ENCODE measurements at regions not wholly inside any gene's neighbourhood (a gene's known extent, or its start where the extent isn't known, plus 50 kb on each side); places are given as distances from the start of the nearest gene placed in this dataset.

GRCh38 chr2:236344446-236344845 lies 80.2 kb upstream of the ASB18 start:
- TF ChIP-seq, protein P1, sequence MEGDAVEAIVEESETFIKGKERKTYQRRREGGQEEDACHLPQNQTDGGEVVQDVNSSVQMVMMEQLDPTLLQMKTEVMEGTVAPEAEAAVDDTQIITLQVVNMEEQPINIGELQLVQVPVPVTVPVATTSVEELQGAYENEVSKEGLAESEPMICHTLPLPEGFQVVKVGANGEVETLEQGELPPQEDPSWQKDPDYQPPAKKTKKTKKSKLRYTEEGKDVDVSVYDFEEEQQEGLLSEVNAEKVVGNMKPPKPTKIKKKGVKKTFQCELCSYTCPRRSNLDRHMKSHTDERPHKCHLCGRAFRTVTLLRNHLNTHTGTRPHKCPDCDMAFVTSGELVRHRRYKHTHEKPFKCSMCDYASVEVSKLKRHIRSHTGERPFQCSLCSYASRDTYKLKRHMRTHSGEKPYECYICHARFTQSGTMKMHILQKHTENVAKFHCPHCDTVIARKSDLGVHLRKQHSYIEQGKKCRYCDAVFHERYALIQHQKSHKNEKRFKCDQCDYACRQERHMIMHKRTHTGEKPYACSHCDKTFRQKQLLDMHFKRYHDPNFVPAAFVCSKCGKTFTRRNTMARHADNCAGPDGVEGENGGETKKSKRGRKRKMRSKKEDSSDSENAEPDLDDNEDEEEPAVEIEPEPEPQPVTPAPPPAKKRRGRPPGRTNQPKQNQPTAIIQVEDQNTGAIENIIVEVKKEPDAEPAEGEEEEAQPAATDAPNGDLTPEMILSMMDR (IDR thresholded peaks at IDR 0.05 in 8 of 11, conservative IDR thresholded peaks at IDR 0.05 in 3 of 11): no peak
- TF ChIP-seq POLR2A (IDR thresholded peaks at IDR 0.05) (no peak), POLR2AphosphoS5 (IDR thresholded peaks at IDR 0.05) (no peak)
- Histone ChIP-seq H3K27ac (no peak overlapping the region), H3K9me3 (no peaks in the 10 kb centered on the region), H3K4me1 (peaks cover 0 to 5% (median 2%) of the 10 kb centered on the region in 6 donors), H3K4me3 (no peak overlapping the region), H3K36me3 (no peaks in the 10 kb centered on the region), H3K27me3 (replicated peaks in 1 of 7) (peaks cover 0 to 15% (median 0%) of the 10 kb centered on the region in 7 donors)
- WGBS, 5 donors: 71 to 83% (median 76%) methylated on average over 7 of the region's 7 CpGs
- intact Hi-C loops (cut with DNase I; ENCODE audit: low total_unique reads): no loop called here
- DNase-seq: no peak

GRCh38 chr2:236345081-236345714 lies 81.0 kb upstream of the ASB18 start:
- H3K4me1 ChIP-seq: peaks cover 0 to 5% (median 2%) of the 10 kb centered on the region in 6 donors
- intact Hi-C loops (cut with DNase I; ENCODE audit: low total_unique reads): no loop called here
- no peak for TF ChIP-seq POLR2AphosphoS5 (IDR thresholded peaks at IDR 0.05)
- TF ChIP-seq, protein P1 (IDR thresholded peaks at IDR 0.05 in 8 of 11, conservative IDR thresholded peaks at IDR 0.05 in 3 of 11): no peak
- no peak for TF ChIP-seq POLR2A (IDR thresholded peaks at IDR 0.05)
- peaks cover 0 to 15% (median 0%) of the 10 kb centered on the region in 7 donors for H3K27me3 ChIP-seq (replicated peaks in 1 of 7)
- 85 to 91% (median 89%) methylated on average over 18 of the region's 18 CpGs for WGBS, 5 donors
- no peak overlapping the region for H3K27ac ChIP-seq
- no peaks in the 10 kb centered on the region for H3K9me3 ChIP-seq
- H3K36me3 ChIP-seq: no peaks in the 10 kb centered on the region
- H3K4me3 ChIP-seq: no peak overlapping the region
- no peak for DNase-seq

DNA sequence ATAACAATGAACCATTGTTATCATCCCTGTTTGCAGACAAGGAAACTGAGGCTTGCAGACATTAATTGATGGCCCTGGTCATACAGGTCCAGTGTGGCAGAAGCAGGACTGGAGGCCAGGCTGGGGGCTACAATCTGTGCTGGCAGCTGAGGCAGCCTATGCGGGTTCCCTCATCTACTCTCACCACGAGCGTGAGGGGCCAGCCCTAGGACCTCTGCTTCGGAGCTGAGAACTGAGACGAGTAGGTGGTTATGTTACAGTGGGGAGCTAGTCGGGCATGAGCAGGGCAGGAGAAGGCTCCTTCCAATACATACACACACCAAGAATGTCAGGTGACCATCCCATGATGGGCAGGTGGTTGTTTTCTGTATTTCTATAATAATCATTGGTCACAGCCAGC lies 82.2 kb upstream of the ASB18 start:
- intact Hi-C loops (cut with DNase I; ENCODE audit: low total_unique reads): no loop called here
- 80 to 97% (median 95%) methylated on average over 4 to 6 of the region's 6 CpGs for WGBS, 5 donors
- Histone ChIP-seq H3K4me3 (no peak overlapping the region), H3K36me3 (no peaks in the 10 kb centered on the region), H3K4me1 (peaks cover 0 to 5% (median 2%) of the 10 kb centered on the region in 6 donors), H3K27me3 (replicated peaks in 1 of 7) (peaks cover 0 to 25% (median 0%) of the 10 kb centered on the region in 7 donors), H3K9me3 (no peaks in the 10 kb centered on the region), H3K27ac (no peak overlapping the region)
- TF ChIP-seq POLR2A (IDR thresholded peaks at IDR 0.05) (no peak), POLR2AphosphoS5 (IDR thresholded peaks at IDR 0.05) (no peak)
- TF ChIP-seq, protein P1 (IDR thresholded peaks at IDR 0.05 in 8 of 11, conservative IDR thresholded peaks at IDR 0.05 in 3 of 11): no peak
- DNase-seq: no peak

DNA sequence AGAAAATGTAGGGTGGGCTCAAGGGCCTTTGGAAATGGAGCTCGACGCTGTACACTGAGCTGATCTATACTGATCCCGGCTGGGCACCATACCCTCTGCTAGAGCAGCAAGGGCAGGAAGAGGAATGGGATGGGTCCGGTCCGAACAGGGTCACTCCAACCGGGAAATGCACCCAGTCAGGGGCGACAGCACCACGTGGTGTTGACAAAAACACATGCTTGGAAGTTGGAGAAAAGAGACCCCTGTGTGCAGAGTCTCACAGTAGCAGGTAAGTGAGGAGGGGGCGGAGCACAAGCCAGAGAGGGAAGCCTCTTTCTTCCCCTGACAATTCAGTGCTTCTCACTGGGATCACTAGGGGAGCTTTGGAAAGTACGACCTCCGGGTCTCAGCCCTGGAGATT lies 84.1 kb upstream of the ASB18 start:
- intact Hi-C loops (cut with DNase I; ENCODE audit: low total_unique reads): no loop called here
- TF ChIP-seq POLR2AphosphoS5 (IDR thresholded peaks at IDR 0.05) (no peak), POLR2A (IDR thresholded peaks at IDR 0.05) (no peak)
- TF ChIP-seq, protein P1 (IDR thresholded peaks at IDR 0.05 in 8 of 11, conservative IDR thresholded peaks at IDR 0.05 in 3 of 11): no peak
- WGBS, 5 donors: 79 to 87% (median 84%) methylated on average over 11 of the region's 11 CpGs

More for the DNA sequence above, 84.1 kb upstream of the ASB18 start:
- Histone ChIP-seq H3K27ac (no peak overlapping the region), H3K9me3 (no peaks in the 10 kb centered on the region), H3K36me3 (no peaks in the 10 kb centered on the region), H3K4me1 (peaks cover 0 to 10% (median 6%) of the 10 kb centered on the region in 6 donors), H3K4me3 (no peak overlapping the region), H3K27me3 (replicated peaks in 1 of 7) (peaks cover 0 to 35% (median 0%) of the 10 kb centered on the region in 7 donors)
- DNase-seq: no peak
